ENCODE measurements at regions not wholly inside any gene's neighbourhood (a gene's known extent, or its start where the extent isn't known, plus 50 kb on each side); places are given as distances from the start of the nearest gene placed in this dataset.

- no peak for TF ChIP-seq CTCF (IDR thresholded peaks at IDR 0.05 in 8 of 11, conservative IDR thresholded peaks at IDR 0.05 in 3 of 11)
- no peak for TF ChIP-seq POLR2A (IDR thresholded peaks at IDR 0.05)
- TF ChIP-seq POLR2AphosphoS5 (IDR thresholded peaks at IDR 0.05), result no peak
Observed at GRCh38 chr4:36841583-36842326, 402.8 kb upstream of the NWD2 start.
